CD14-positive monocyte (primary cell): ENCODE measurements at regions not wholly inside any gene's neighbourhood (a gene's known extent, or its start where the extent isn't known, plus 50 kb on each side); places are given as distances from the start of the nearest gene placed in this dataset.

ENCODE experiments used
- DNase-seq, 3 donors: peaks; one replicate each; pipeline ENCODE4 v3.0.0-alpha.2; 2011 to 2022
- H2AFZ ChIP-seq: 2 replicates; pipeline ENCODE4 v1.6.0; 2012; ENCODE audit warnings: mild to moderate bottlenecking, low read depth, low read length, inconsistent platforms; ENCODE audit not compliant: insufficient read depth, poor library complexity, severe bottlenecking
- H3K27ac ChIP-seq, 2 donors: 1 replicate in 1 of 2; 2 replicates in 1 of 2; pipeline ENCODE4 v1.5.1; 2012 to 2013; ENCODE audit warnings: low read length in 2 of 2, control low read depth in 1 of 2, inconsistent platforms in 1 of 2, low read depth in 1 of 2, mild to moderate bottlenecking in 1 of 2
- H3K27me3 ChIP-seq, 2 donors: one replicate each; pipeline versions ENCODE4 v1.6.0 to v1.6.1; 2011 to 2013; ENCODE audit warnings: low read length in 2 of 2; ENCODE audit not compliant: control insufficient read depth in 2 of 2, insufficient read depth in 2 of 2
- H3K36me3 ChIP-seq, 2 donors: replicated peaks in 1 of 2; 1 replicate in 1 of 2; 2 replicates in 1 of 2; pipeline versions ENCODE4 v1.5.1 to v1.6.1; 2012 to 2013; ENCODE audit warnings: low read length in 2 of 2, control low read depth in 1 of 2, inconsistent platforms in 1 of 2, mild to moderate bottlenecking in 1 of 2; ENCODE audit not compliant: insufficient read depth in 2 of 2, control insufficient read depth in 1 of 2
- H3K4me1 ChIP-seq, 2 donors: 1 replicate in 1 of 2; 2 replicates in 1 of 2; pipeline versions ENCODE4 v1.5.1 to v1.6.1; 2012 to 2013; ENCODE audit warnings: low read length in 2 of 2, control low read depth in 1 of 2, inconsistent platforms in 1 of 2, mild to moderate bottlenecking in 1 of 2, moderate library complexity in 1 of 2; ENCODE audit not compliant: insufficient read depth in 2 of 2, control insufficient read depth in 1 of 2
- H3K4me2 ChIP-seq: replicated peaks from 2 replicates; pipeline ENCODE3; 2012; ENCODE audit warnings: low read length, moderate library complexity, mild to moderate bottlenecking; ENCODE audit not compliant: poor library complexity, severe bottlenecking; ENCODE audit errors: extremely low read depth
- H3K4me3 ChIP-seq, 3 experiments: fragments of 200-600 bp in 1 of 3; sonication (generic) in 1 of 3; replicated peaks in 1 of 3; 1 replicate in 2 of 3; 2 replicates in 1 of 3; pipeline ENCODE4 v1.5.1; 2011 to 2013; ENCODE audit warnings: low read length in 3 of 3, mild to moderate bottlenecking in 3 of 3, control low read depth in 2 of 3, low read depth in 2 of 3, inconsistent platforms in 1 of 3, moderate library complexity in 1 of 3
- H3K79me2 ChIP-seq: 2 replicates; pipeline ENCODE4 v1.6.0; 2012; ENCODE audit warnings: mild to moderate bottlenecking, control low read depth, inconsistent platforms, low read length, moderate library complexity; ENCODE audit not compliant: insufficient read depth
- H3K9ac ChIP-seq: 2 replicates; pipeline ENCODE4 v1.6.0; 2017; ENCODE audit warnings: low read length, mild to moderate bottlenecking; ENCODE audit not compliant: insufficient read depth, poor library complexity, severe bottlenecking
- H3K9me3 ChIP-seq, 2 donors: replicated peaks in 1 of 2; 1 replicate in 1 of 2; 2 replicates in 1 of 2; pipeline versions ENCODE4 v1.5.1 to v1.6.1; 2012 to 2013; ENCODE audit warnings: low read length in 2 of 2, control low read depth in 1 of 2; ENCODE audit not compliant: control insufficient read depth in 1 of 2, insufficient read depth in 1 of 2
- H4K20me1 ChIP-seq: 2 replicates; pipeline ENCODE4 v1.6.0; 2012; ENCODE audit warnings: mild to moderate bottlenecking, low read length, control low read depth, moderate library complexity; ENCODE audit not compliant: insufficient read depth
- H3K27ac Mint-ChIP-seq, 7 donors: one replicate each; pipeline ENCODE4 v1.8.0; 2020; ENCODE audit warnings: mild to moderate bottlenecking in 7 of 7, mixed read lengths in 7 of 7, moderate library complexity in 6 of 7, inconsistent platforms in 2 of 7
- H3K27me3 Mint-ChIP-seq, 3 donors: one replicate each; pipeline ENCODE4 v1.8.0; 2021 to 2022; ENCODE audit warnings: low read depth in 3 of 3, mild to moderate bottlenecking in 3 of 3, mixed read lengths in 3 of 3, moderate library complexity in 3 of 3, inconsistent platforms in 1 of 3
- H3K36me3 Mint-ChIP-seq, 2 donors: one replicate each; pipeline ENCODE4 v1.8.0; 2020; ENCODE audit warnings: mixed read lengths in 2 of 2, inconsistent platforms in 1 of 2, mild to moderate bottlenecking in 1 of 2
- H3K4me1 Mint-ChIP-seq: one replicate; pipeline ENCODE4 v1.8.0; 2020; ENCODE audit warnings: mild to moderate bottlenecking, mixed read lengths
- H3K4me3 Mint-ChIP-seq, 2 donors: one replicate each; pipeline ENCODE4 v1.8.0; 2020; ENCODE audit warnings: mild to moderate bottlenecking in 2 of 2, mixed read lengths in 2 of 2, moderate library complexity in 1 of 2
- H3K9me3 Mint-ChIP-seq, 7 donors: one replicate each; pipeline ENCODE4 v1.8.0; 2020 to 2022; ENCODE audit warnings: mixed read lengths in 7 of 7, mild to moderate bottlenecking in 6 of 7, moderate library complexity in 6 of 7, inconsistent platforms in 2 of 7
- WGBS: methylation state at CpG from one replicate; pipeline ENCODE4 v1.1.5; 2013; ENCODE audit warnings: missing lambda C conversion rate; ENCODE audit not compliant: insufficient coverage; 5-methylcytosine and 5-hydroxymethylcytosine counted together
- intact Hi-C, 2 donors: fragments of 100-400 bp; cut with micrococcal nuclease; formaldehyde crosslinking; loops; one replicate each; pipeline versions ENCODE4 v1.15.0 to v1.15.1; 2023
- TF ChIP-seq, protein P1 (sequence below): fragments of 200-600 bp; IDR thresholded peaks from one replicate; pipeline ENCODE4 v1.8.0; 2022; ENCODE audit warnings: antibody characterized with exemption, mild to moderate bottlenecking

DNA sequence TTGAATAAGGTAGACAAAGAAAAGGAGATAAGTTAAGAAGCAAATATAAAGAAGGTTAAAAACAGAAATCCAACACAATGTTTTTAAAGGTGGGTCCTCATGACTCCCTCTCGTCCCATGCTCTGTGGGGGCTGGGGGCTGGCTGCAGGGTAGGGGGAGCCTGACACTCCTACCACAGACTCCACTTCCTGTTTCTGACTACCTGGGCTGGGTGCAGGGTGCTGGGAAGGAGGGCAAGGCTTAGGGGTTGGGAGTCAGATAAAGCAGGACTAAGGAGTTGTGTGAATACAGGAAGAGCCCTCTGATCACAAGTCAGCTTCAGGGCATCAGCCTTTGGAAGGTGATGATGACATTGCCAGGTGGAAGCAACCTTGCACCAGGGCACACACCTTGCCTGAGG is 277.0 kb upstream of the SGK1 start:
- Mint-ChIP-seq H3K27me3 (peaks cover 0 to 2% (median 0%) of the 10 kb centered on the region in 3 donors), H3K9me3 (peaks cover 0 to 5% (median 2%) of the 10 kb centered on the region in 7 donors), H3K36me3 (no peaks in the 10 kb centered on the region), H3K4me3 (no peak overlapping the region), H3K27ac (peak overlapping the region in 2 of 7 donors; percentile 10 to 34), H3K4me1 (peaks cover 9% of the 10 kb centered on the region)
- Histone ChIP-seq H4K20me1 (no peaks in the 10 kb centered on the region), H3K27me3 (no peaks in the 10 kb centered on the region), H3K4me3 (no peak overlapping the region), H3K36me3 (no peaks in the 10 kb centered on the region), H3K79me2 (no peaks in the 10 kb centered on the region), H3K4me1 (peaks cover 8 to 12% of the 10 kb centered on the region in 2 donors), H3K27ac (no peak overlapping the region), H3K4me2 (no peak overlapping the region), H3K9ac (no peak overlapping the region), H2AFZ (no peak overlapping the region), H3K9me3 (no peaks in the 10 kb centered on the region)
- intact Hi-C loops = no loop called here
- TF ChIP-seq, protein P1, sequence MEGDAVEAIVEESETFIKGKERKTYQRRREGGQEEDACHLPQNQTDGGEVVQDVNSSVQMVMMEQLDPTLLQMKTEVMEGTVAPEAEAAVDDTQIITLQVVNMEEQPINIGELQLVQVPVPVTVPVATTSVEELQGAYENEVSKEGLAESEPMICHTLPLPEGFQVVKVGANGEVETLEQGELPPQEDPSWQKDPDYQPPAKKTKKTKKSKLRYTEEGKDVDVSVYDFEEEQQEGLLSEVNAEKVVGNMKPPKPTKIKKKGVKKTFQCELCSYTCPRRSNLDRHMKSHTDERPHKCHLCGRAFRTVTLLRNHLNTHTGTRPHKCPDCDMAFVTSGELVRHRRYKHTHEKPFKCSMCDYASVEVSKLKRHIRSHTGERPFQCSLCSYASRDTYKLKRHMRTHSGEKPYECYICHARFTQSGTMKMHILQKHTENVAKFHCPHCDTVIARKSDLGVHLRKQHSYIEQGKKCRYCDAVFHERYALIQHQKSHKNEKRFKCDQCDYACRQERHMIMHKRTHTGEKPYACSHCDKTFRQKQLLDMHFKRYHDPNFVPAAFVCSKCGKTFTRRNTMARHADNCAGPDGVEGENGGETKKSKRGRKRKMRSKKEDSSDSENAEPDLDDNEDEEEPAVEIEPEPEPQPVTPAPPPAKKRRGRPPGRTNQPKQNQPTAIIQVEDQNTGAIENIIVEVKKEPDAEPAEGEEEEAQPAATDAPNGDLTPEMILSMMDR = no peak
- DNase-seq = no peak
- WGBS = no CpG with 5 or more reads among the region's 1 CpG

GRCh38 chr6:134593887-134594286 is 276.0 kb upstream of the SGK1 start:
- Histone ChIP-seq H3K27me3 (no peaks in the 10 kb centered on the region), H3K4me1 (peaks cover 8 to 12% of the 10 kb centered on the region in 2 donors), H3K9me3 (no peaks in the 10 kb centered on the region), H2AFZ (no peak overlapping the region), H3K27ac (no peak overlapping the region), H3K36me3 (no peaks in the 10 kb centered on the region), H3K9ac (no peak overlapping the region), H4K20me1 (no peaks in the 10 kb centered on the region), H3K4me2 (no peak overlapping the region), H3K79me2 (no peaks in the 10 kb centered on the region), H3K4me3 (no peak overlapping the region)
- peaks cover 0 to 2% (median 0%) of the 10 kb centered on the region in 3 donors for H3K27me3 Mint-ChIP-seq
- H3K36me3 Mint-ChIP-seq = no peaks in the 10 kb centered on the region
- peak; percentile 65 to 79 (median 66) for DNase-seq
- peak overlapping the region in 4 of 7 donors; percentile 35 to 72 (median 58) for H3K27ac Mint-ChIP-seq
- H3K4me3 Mint-ChIP-seq = peak overlapping the region in 1 of 2 donors; percentile 26
- peaks cover 9% of the 10 kb centered on the region for H3K4me1 Mint-ChIP-seq
- WGBS = 53% methylated on average over 6 of the region's 7 CpGs
- TF ChIP-seq, protein P1 = no peak
- intact Hi-C loops = no loop called here
- H3K9me3 Mint-ChIP-seq = no peaks in the 10 kb centered on the region
